SW 1271 (cell line): ENCODE measurements at regions not wholly inside any gene's neighbourhood (a gene's known extent, or its start where the extent isn't known, plus 50 kb on each side); places are given as distances from the start of the nearest gene placed in this dataset.
"Not testable (repeated sequence)": the region's sequence is repeated elsewhere in the genome, so short reads cannot be mapped to it uniquely, and the experiment has no call there.

ENCODE experiments used
- DNase-seq, 2 experiments: peaks; one replicate each; lab custom pipeline; 2025; lab: John Stamatoyannopoulos, UW

DNA sequence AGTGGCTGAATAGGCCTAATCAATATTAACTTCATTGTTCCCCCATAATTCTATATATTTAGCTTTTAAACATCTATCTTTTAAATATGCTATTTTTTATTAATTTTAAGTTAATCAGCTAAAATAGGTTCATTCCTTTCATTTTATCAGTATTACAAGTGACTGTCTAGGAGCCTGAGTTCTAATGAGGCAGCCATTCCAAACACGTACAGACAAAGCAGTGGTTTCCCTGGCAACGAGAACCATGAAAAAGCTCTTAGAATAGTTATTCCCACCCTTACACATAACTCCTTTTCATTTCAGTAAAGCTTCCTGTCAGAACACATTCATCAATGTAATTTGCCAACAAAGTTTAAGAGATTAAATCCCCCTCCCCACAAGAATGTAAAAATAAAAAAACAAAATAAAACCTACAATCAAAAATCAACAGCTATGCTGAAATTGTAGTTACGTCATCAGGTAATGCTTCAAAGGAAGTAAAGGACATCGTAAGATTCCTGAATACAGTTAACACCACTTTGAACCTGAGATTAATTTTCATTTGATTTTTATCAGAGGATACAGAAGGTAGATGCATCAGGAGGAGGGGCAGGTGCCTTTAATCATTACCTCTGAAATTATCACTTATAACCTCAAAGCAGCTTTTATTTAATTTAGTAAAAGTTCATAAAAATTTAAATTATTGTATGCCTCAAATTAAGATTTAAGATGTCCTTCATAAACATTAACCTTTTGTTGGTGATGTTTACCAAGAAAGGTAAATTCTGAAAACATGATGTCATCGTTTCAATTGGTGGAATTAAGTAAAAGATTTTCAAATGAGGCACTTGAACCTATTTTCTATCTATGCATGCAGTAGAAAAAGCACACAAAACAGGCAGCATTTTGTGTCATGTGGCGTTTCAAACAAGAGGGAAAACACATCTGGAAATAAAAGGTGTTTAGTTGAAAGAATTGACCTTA is 967.2 kb upstream of the FOXG1 start:
- not testable (repeated sequence) for DNase-seq

DNA sequence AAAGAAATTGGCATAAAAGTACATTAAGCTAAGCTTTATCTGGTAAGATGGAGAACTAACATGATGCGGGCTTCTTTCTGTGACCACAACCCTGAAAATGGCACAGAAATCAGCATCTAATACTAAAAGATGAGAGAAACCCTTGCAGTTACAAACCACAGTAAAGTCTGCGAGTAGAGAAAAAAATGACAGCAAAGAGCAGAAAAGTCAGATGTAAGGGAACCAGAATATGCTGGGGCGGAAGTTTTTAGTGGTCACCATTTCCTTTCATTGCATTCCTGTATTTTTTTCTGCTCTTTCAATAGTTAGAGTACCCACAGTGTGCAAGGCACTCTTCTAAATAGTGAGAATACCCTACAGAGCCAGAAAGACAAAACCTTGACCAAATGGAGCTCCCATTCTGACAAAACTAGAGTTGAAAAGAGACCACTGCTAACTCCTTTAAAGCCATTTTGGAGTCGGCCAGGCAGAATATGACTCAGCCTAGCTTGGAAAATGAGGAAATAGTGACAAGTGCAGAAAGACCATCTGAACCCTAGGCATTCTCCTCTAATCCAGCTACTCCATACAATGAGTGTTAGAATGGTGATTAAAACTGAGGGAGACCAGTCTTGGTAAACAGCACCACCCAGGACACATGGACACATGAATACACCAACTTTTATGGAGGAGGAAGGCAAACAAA is 948.7 kb upstream of the FOXG1 start:
- not testable (repeated sequence) for DNase-seq

- DNase-seq, result not testable (repeated sequence)
Measured at GRCh38 chr14:27826149-27826548, 940.4 kb upstream of the FOXG1 start.

GRCh38 chr14:27831978-27832377 is 934.6 kb upstream of the FOXG1 start:
- not testable (repeated sequence) for DNase-seq

DNA sequence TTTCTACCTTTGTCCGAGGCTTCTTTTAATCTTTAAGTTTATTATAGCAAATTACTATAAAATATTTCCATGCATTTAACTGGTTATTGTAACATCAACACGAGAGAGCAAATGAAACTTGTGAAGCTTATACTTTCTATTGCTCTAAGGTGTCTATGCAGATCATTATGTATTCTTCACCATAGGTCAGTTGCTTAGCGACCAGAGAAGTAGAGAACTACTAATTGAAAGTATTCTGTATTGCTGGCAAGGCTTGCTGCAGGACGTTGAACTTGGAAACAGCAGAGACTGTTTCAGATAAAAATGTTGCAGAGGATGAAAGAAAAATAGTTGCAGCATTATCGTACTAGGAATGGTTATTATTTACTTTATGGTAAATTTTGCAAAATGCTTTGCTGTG is 933.6 kb upstream of the FOXG1 start:
- DNase-seq, result not testable (repeated sequence)

DNA sequence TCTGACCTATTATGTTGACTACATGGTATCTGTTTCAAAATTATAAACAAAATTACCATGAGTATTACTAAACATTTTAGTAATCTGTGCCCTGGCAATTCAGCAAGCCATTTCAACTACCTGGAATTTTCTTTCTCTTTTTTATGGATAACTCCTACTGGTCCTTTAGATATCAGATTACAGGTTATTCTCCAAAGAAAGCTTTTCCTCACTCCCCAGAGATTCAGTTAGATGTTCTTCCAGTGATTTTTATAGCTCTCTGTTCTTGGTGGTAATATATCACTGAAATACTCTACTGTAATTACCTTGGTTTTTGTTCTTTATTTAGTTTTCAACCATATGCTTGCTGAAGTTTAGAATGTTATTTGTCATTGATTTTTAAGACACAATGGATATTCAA is 930.2 kb upstream of the FOXG1 start:
- DNase-seq, result no peak

- DNase-seq, result no peak
Measured at GRCh38 chr14:27845241-27845850, 921.2 kb upstream of the FOXG1 start.

- DNase-seq, result no peak
Measured at GRCh38 chr14:27845902-27846301, 920.7 kb upstream of the FOXG1 start.

GRCh38 chr14:27847480-27847879 is 919.1 kb upstream of the FOXG1 start:
- DNase-seq, result not testable (repeated sequence)

DNA sequence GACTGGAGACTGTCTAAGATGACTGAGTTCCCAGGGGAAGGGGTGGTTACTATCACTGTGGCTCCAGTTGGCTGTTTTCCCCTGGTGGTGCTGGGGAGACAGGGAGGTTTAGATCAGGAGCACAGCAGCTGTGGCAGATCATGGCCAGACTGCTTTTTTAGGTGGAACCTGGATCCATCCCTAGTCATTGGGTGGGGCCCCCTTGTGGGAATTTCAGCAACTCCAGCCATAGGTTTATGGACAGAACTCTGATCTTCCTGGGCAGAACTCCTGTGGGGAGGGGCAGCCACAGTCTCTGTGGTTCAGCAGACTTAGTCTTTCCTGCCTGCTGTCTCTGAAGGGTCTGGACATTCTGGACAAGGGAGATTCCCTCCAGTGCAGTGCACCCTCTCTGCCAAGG is 917.4 kb upstream of the FOXG1 start:
- not testable (repeated sequence) for DNase-seq

GRCh38 chr14:27862684-27863083 is 903.9 kb upstream of the FOXG1 start:
- no peak for DNase-seq

- DNase-seq, result no peak
Measured at GRCh38 chr14:27863166-27863565, 903.4 kb upstream of the FOXG1 start.

DNA sequence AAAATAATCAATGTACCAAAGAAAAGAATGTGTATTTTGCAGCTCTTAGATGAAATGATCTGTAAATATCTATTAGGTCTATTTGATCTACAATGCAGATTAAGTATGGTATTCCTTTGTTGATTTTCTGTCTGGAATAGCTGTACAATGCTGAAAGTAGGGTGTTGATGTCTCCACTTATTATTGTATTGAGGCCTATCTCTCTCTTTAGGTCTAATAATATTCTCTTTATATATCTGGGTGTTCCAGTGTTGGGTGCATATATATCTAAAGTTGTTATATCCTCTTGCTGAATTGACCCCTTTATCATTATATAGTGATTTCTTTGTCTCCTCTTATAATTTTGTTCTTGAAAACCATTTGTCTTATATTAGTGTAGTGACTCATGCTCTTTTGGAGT is 885.5 kb upstream of the FOXG1 start:
- no peak for DNase-seq

DNA sequence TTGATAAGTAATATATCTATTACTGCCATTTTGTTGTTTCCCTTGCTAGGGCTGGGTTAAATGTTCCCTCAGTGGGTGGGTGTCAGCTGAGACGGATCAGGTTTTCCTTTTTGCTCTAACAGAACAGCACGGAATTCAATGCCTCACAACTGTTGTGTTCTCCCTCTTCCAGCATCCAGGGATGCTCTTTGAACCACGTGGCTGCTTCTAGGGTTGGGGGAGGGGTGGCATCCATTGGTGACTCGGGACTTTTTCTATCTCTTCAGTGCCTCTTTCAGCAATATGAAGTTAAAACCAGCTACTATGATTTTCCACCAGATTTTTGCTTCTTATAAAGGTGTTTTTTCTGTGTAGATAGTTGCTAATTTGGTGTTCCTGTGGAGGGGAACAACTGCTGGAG is 884.9 kb upstream of the FOXG1 start:
- DNase-seq, result no peak

DNA sequence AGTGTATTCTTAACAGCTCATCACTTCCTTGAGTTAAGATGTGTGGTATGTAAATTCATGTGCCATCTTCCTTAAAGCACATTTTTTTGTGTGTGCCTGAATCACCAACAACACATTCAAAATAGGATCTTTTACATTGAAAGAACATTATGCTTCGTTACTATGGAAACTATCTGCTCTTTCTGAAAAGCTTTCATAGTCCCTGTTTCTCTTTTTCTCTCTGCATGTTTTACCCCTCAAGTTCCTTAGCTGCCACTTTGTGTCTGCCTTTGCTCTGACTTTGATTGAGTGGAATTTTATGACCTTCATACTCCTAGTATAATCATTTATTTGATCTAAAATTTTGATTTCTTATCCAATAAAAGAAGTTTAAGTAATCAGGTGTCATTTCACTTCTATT is 880.3 kb upstream of the FOXG1 start:
- DNase-seq, result no peak

DNA sequence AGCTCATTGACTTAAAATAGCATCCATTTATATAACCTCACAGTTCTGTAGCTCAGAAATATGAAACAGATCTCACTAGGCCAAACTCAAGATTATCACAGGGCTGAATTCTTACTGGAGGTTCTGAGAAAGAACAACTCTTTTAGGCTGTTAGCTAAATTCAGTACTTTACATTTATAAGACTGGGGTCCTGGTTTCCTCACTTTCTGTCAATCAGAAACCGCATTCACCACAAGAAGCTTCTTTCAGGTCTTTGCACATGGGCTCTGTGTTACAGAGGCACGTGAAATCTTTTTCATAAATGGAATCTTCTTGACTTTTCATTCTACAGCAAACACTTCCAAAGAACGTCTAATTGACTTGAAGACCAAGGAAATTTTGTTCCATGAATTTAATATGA is 876.3 kb upstream of the FOXG1 start:
- no peak for DNase-seq

DNA sequence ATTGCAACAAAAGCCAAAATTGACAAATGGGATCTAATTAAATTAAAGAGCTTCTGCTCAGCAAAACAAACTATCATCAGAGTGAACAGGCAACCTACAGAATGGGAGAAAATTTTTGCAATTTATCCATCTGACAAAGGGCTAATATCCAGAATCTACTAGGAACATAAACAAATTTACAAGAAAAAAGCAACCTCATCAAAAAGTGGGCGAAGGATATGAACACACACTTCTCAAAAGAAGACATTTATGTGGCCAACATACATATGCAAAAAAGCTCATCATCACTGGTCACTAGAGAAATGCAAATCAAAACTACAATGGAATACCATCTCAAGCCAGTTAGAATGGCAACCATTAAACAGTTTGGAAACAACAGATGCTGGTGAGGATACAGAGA is 858.1 kb upstream of the FOXG1 start:
- DNase-seq, result not testable (repeated sequence)

GRCh38 chr14:27916326-27916725 is 850.3 kb upstream of the FOXG1 start:
- no peak for DNase-seq

- no peak for DNase-seq
Measured at GRCh38 chr14:27917896-27918295, 848.7 kb upstream of the FOXG1 start.

- no peak for DNase-seq
Measured at GRCh38 chr14:27927519-27927918, 839.1 kb upstream of the FOXG1 start.

DNA sequence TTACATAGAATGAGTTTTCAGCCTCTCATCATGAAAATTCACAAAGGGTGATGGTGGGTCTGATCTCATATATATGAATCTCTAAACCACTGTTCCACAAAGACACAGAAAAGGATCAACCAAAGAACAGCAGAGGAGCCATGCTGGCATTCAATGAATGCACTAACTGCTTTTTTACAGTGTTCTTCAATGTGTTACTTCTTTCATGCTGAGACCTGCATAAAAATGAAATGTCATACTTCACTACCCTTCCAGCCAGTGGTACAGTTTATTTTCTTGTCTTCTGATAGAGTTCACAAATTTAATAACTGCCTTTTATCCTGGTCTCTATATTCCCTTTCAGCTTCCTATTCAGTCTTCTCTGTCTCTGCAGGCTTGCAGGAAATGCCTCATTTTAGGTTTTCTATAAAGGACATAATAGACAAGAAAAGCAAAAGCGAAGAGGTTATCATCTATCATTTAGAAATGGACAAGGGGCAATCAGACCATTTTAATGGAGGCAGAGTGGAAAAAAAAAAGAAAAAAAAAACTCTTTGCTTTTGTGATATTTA is 836.7 kb upstream of the FOXG1 start:
- no peak for DNase-seq

DNA sequence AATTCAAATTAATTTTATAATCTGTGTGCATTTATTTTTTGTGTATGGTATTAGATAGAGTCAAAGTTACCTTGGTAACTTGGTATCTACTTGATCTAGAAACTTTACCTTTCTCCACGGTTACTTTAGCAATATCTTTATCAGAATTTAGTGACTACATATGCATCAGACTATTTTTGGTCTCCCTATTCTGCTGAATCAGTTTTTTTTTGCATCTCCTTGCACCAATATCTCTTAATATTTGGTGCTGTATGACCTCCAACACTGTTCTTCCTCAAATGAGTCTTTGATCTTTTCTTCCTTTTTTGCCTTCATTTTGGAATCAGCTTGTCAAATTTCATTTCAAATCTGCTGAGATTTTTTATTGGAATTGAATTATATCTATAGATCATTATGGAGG is 828.2 kb upstream of the FOXG1 start:
- no peak for DNase-seq

DNA sequence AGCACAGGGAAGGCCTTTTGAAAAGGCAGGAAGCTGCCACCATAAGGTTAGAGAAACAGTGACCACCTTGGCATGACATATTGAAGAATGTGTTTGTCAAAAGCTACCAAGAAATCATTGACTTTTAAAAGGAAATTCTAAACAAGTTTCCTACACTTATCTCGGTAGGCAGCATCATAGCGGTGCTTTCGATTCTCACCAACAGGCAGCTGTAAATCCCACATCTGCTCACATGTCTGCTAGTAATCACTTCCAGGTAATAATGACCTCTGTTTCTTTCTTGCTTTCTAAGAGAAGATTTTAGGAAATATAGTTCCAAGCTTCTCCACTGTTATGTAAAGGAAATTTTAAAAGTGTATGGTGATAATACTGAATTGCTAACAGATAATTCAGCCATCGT is 821.1 kb upstream of the FOXG1 start:
- no peak for DNase-seq
